CD4-positive, alpha-beta T cell treated with Interleukin-4 for 1 hour (primary cell): ENCODE measurements at regions not wholly inside any gene's neighbourhood (a gene's known extent, or its start where the extent isn't known, plus 50 kb on each side); places are given as distances from the start of the nearest gene placed in this dataset.

ENCODE experiments used
- DNase-seq, 2 donors: peaks; one replicate each; pipeline ENCODE4 v3.0.0-alpha.2; 2020 to 2022

DNA sequence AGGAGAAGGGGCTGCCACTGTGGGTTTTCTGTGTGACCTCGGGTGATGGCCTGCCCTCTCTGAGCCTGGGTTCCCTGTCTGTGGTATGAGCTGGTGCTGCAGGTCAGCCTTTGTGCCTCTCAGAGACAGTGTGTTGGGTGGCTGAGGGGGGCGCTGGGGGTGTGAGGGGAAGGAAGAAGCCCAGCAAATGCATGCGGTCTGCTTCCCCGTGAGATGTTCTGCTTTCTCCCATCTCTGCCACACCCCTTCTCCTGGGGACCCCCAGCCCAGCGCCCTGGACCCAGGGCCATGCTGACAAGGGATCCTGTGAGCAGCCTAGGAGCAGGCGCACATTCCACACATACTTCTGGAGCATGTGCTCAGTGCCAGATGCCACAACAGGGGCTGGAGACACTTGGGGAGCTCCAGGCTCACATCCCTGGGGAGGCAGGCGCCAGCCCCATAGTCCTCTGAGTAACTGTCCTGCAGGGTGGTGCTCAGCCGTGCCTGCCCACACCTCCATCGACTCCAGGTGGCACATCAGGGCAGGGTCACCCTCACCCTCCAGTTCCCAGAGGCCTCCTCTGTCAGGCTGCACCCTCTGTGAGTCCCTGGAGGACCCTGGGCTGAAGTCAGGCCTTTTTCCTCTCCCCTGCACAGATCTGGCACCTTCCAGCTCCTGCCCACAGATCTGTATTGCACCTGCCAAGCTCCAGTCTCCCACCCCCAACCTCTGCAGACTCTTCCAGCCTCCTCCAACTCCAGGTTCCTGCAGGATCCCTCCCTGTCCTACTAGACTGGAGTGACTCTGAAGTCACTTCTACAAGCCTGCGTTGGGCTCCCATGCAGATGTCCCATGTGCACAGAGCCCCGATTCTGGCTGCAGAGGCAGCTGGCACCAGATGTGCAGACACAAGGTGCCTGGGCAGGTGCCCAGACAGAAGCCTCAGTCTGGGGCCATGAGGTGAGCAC lies 205.6 kb downstream of the KIF26A start:
- DNase-seq, result peak in 1 of 2 donors; percentile 8

DNA sequence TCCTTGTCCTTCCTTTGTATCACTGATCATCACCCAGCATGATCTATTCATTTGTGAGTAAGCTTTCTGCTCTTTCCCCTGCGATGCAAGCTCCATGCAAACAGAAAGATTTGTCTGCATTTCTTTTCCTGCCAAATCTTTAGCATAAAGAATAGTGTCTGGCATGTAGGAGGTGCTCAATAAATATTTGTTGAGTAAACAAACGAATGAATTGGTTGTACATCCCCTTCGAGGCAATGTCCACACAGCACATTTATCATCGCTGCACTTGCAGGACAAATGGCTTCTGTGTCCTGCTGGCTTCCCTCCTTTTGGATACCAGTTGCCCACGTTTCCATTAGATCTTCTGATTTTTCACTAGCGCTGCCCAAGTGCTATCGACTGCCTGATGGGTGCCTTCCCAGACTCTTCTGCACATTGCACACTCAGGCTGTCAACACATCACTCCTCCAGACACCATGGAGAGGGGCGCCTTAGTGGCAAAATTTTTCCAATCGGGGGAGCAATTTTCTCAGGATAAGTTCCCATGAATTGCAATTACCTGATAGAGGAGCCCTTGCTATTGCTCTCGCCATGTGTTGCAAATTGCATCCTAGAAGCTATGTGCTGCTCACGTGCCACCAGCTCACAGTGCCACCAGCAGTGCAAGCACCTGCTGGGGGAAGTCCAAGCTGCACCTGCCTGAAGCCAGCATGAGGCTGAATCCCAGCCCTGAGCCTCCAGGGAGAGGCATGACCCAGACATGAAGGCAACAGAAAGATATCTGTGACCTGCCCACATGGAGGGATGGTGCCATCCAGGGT lies 206.6 kb downstream of the KIF26A start:
- DNase-seq, result peak in 1 of 2 donors; percentile 7

DNA sequence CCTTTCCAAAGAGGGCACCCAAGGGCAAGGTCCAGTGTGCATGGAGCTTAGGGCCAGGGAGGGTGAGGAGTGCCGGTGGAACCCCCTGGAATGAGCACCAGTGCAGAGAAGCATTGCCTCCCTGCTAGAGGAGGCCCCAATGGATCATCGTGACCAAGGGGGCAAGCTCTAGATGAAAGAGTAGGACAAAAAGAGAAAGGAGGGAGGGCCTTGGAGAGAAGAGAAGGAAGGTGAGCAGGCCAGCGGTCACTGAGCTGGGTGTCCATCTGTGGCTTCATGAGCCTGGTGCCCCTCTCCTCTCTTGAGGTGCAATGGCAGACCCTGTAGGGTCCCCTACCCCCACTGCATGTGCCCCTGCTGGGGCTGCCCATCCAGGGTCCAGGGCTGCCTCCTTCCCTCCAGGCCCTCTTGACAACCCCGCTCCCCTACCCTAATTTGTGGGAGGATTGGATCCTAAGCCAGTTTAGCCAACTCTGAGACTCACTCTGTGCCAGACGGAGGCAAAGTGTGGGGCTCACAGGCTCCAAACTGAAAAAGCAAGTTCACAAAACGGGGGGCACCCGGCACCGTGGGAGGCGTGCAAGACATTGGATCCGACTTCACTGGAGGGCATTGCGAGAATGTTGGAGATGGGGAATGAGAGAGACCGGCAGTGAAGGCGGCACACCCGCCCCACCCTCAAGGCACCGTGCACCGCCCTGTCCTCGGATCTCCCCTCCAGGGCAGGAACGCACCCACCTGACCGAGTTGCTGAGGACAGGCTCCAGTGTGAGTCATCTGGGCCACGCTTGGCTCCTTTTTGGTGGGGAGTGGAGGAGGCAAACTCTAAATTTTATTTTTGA lies 207.5 kb downstream of the KIF26A start:
- peak in 1 of 2 donors; percentile 8 for DNase-seq

DNA sequence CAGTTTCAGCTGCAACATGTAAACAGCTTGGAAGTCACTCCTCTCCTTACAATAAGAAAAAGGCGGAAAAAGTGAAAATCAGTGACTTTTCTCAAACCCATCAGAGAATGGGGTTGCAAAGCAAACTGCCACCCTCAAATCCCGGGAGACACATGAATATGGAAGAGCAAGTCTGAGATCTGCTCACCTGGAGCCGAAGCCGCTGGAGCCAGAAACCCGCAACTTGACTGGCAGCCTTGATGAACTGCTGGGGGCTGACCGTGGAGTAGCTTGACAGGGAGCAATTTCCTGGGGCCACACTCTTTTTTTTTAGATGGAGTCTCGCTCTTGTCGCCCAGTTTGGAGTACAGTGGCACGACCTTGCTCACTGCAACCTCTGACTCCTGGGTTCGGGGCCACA lies 208.2 kb downstream of the KIF26A start:
- DNase-seq, result no peak

DNA sequence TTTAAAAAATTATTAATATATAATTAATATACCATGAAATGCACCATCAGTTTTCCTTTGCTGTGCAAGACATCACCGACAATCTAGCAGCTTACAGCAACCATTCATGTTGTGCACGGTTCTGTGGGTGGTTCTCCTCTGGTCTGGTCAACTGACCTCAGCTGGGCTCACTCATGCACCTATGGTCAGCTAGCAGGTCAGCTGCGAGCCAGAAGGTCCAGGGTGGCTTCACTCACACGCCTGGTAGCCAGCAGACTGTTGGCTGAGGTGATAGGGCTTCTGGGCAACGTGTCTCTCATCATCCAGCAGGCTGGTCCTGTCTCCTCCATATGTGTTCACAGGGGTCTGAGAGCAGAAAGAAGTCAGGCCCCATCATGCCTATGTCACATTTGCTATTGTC lies 210.4 kb downstream of the KIF26A start:
- no peak for DNase-seq

DNA sequence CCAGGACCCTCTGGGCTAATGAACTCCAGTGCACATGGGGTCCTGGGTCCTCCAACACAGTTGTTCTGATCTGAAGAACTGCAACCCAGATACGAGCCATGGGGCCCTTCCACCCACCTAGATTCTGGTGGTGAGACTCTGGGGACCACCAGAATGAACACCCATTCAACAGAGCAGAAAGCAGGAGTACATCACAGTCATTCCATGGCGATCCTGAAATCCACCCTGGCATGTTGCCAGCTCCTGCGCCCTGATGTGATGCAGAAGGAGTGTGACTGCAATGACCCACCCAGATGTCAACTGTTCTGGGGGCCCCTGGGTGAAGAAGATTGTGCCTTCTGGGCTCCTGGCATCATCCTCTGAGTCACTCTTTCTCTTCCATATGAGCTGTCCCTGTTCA lies 211.6 kb downstream of the KIF26A start:
- DNase-seq, result no peak

DNA sequence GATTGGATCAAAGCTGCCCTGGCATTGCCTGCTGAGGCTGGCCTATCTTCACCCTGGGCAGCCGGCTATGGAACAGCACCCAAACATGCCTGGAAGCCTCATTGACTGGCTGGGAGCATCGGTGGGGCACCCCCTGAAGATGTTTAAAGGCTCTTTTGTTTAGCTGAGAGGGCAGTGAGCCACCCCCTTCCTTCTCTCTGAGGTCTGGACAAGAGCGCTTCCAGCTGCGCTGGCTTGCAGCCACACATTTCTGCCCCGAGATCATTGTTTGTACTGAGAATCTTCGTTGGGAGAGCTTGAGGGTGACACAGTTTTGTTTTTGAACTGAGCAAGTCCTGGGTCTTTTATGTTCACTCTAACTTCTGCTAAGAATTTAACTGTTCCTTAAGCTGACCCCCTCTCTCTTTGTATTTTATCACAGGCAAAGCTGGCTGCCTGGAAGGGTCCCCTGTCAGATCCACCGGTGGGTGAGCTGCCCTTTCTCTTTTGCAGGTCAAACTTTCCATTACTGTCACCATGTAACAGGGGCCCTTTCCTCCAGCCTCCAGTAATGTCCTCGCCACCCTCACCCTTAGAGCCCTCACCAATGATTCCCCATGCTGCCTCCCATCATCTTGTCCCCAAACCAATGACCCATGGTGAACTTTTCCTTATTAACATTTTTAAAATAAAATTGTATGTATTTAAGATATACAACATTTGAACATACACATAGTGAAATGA lies 212.2 kb downstream of the KIF26A start:
- peak in 1 of 2 donors; percentile 7 for DNase-seq

DNA sequence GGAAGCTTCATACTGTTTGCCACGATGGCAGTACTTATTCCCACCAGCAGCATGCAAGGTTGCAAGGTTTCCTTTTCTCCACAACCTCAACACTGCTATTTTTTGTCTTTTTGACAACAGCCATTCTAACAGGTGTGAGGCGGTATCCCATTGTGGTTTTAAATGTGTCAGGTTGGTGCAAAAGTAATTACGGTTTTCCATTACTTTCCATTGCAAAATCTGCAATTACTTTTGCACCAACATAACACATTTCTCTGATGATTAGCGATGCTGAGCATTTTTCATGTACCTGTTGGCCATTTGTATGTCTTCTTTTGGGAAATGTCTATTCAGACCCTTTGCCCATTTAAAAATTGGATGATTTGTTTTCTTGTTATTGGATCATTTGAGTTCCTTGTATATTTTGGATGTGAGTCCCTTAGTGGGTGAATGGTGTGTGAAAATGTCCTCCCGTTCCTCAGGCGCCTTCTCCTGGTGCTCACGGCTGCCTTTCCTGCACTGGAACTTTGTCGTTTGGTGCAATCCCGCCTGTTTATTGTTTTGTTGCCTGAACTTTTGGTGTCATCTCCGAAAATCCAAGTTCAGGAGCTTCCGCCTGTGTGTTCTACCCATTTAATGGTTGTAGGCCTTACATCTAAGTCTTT lies 213.6 kb downstream of the KIF26A start:
- DNase-seq, result no peak

DNA sequence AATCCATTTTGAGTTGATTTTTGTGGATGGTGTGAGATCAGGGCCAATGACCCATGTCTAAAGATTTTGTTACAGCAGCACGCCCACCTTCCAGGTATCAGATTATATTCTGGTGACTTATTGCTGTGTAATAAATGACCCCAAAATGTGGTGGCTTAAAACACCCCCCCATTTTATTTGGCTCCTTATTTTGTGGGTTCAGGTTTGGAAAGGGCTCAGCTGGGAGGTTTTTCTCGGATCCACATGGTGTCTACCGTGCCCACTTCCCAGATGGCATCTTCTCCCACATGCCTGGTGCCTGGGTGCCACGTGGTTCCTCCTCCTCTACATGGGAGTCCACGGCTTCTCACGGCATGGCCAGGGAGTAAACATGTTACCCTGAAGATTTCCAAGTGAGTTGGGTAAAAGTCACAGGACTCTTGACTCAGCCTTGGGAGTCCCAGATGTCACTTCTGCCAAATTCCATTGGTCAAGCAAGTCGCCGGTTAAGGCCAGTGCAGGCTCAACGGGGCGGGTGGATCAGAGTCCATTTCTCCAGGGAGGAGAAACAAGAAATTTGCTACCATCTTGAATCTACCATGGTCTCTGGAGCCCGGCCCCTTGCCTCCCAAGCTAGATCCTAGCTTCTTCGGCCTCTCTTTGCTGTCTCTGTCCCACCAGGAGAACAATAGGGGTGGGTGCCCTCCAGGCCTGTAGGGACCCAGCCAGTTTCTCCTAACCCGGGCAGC lies 214.3 kb downstream of the KIF26A start:
- DNase-seq, result no peak

DNA sequence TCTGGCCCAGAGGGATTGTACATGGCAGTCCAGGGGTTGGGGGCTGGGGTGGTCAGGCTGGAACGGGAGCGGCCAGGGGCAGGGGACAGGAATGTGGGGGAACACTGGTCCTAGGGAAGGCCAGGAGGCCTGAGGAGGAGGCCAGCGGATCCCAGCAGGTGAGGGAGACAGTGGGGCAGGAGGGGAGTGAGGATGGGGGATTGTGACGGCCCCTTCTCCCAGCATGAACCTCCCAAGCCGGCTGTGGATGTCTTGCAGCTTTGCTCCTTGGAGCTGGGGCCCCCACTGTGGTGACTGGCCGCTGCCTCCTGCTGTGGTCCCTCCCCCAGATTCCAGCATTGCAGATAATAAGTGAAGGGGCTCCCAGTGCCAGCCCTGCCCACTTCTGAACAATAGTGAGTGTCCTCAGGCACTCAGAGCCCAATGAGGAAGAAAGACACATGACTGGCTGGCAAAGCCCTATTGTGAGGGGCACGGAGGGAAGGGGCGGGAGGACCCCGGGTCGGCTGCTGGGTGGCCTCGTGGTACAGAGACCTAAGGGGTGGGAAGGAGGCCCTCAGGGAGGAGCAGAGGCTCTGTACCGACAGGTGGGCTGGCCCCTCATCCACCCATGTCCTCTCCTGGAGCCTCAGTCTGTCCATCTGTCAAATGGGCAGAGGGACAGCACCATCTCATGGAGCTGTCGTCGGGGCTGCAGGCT lies 215.0 kb downstream of the KIF26A start:
- peak in 1 of 2 donors; percentile 7 for DNase-seq

DNA sequence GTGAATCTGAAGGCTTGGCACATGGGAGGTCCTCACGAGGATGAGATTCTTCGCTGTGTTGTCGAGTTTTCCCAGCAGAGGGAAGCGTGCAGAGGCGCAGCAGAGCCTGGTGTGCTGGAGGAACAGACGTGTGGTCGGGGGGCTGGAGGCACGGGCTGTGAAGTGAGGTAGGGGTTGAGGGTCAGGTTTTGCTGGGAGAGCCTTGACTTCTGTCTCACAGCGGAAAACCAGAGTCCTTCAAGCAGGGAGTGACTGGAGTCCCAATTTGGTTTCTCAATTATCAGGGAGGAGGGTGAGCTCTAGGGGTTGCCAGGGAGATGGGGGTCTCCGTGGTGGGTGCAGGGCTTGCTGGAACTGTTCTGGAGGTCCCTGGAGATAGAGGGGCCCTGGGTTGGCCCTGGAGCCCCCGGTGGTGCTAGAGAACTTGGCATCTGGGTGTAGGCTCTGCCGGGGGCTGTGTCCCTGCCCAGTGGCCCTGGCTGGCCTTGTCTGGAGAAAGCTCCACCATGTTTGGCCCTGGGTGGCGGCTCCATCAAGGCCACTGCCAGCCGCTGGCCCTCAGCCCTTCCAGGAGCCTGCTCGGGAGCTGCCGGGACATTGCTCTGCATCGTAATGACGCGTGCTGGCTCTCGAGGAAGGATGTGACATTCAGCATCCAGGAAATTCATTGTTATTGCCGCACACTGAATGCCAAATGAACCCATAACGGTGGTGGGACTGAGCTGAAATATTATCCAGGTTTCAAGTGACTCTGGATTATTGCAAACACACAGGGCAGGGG lies 215.7 kb downstream of the KIF26A start:
- DNase-seq, result peak in 1 of 2 donors; percentile 7

DNA sequence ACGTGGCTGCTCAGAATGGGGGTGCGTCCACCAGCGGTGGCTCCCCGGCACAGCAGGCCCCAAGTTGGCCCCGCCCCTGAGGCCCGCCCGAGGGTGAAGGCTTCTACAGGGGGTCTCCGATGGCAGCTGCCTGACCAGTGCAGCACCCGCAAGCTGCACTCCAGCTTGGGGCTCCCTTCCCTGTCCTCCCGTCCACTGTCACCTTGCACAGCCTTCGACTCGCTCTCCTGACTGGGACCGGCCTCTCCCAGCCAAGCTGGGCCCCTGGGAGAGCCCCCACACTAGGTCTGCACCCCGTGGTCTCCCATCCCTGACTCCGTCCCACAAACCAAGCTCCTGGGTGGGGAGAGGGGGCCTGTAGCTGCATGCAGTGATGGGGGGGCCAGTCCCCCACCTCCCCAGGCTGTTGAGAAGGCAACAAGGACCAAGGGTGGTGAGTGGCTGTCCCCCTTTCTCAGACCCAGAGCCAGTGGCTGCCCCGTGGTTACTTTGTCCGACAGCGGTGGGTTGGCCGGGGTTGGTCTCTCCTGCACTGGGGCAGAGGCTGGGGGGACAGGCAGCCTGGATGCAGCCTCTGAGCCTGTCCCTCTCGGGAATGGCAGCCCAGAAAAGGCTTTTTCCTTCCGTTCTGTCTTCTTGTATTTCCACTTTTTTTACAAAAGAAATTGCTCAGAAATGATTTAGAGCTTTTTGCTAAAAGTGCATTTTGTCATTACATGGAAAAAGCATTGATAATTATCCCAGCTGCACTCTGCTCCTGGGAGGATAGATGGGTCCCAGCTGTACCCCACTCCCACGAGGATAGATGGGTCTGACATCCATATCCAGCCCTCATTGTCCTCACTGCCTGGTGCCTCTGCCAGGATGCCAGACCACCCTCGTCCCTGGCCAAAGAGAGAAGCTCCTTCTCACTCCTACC lies 217.0 kb downstream of the KIF26A start:
- DNase-seq, result peak in 1 of 2 donors; percentile 6

DNA sequence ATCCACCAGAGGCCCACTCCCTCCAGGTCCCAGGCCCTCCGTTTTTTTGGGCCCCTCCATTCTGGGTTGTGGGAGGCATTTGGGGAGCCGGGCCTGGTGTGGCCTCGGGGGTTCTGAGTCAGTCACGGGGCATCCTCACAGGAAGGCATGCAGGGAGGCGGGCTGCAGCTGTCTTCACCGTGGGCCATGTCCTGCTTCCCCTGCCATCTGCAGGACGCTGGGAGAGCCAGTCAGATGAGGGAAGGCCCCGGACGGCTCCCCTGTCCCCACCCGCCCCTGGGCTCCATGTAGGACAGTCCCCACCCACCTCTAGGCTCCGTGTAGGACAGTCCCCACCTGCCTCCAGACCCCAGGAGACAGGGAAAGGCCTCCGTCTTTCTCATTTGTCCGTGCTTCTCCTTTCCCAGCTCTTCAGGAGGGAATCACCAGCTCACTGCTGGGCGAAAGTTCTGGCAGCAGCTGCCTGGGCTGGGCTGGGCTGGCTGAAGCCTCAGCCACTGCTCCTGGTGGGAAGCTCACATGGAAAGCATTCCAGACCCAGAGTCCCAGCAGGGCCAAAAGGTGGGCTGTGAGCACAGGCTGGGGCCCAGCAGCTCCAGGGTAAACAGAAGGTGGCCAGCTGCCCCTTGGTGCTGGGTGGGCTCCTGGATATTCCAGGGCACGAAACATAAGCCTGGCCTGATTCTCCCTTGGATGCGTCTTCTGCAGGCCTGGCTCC lies 217.8 kb downstream of the KIF26A start:
- peak in 1 of 2 donors; percentile 2 for DNase-seq

DNA sequence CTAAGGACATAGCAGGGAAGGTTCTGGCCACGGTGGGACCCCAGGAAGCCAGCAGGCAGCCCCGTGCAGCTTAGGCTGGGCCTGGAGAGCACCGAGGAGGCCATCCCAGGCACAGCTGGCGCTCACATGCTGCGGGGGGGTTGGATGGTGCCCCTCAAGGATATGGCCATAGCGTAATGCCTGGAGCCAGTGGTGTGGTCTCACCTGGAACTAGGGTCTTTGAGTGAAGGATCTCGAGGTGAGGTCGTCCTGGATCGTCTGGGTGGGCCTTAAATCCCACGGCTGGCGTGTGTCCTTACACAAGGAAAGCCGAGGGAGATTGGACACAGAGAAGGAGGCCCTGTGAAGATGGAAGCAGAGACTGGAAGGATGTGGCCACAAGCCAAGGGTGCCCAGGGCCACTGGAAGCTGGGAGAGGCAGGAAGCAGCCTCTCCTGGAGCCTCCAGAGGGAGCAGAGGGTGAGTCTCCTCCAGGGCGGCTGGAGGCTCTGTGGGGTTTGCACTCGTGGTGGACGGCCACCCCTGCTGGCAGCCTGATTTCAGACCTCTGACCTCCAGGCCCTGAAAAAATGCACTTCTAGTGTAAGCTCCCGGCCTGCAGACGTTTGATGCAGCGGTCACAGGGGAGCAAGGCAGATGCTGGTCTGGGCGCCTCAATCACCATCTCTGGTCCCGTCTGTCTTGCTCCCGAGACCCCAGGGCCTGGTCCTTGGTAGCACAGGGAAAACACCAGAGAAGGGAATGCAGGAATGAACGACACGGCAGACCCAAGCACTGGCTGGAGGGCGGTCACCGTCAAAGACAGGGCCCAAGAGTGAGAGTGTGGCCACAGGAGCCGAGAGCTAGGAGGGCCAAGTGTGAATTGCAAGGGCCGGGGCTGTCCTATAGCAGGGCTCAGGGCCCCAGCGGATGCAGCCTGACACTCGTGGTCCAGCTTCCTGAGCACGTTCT lies 218.6 kb downstream of the KIF26A start:
- DNase-seq, result peak in 1 of 2 donors; percentile 9

DNA sequence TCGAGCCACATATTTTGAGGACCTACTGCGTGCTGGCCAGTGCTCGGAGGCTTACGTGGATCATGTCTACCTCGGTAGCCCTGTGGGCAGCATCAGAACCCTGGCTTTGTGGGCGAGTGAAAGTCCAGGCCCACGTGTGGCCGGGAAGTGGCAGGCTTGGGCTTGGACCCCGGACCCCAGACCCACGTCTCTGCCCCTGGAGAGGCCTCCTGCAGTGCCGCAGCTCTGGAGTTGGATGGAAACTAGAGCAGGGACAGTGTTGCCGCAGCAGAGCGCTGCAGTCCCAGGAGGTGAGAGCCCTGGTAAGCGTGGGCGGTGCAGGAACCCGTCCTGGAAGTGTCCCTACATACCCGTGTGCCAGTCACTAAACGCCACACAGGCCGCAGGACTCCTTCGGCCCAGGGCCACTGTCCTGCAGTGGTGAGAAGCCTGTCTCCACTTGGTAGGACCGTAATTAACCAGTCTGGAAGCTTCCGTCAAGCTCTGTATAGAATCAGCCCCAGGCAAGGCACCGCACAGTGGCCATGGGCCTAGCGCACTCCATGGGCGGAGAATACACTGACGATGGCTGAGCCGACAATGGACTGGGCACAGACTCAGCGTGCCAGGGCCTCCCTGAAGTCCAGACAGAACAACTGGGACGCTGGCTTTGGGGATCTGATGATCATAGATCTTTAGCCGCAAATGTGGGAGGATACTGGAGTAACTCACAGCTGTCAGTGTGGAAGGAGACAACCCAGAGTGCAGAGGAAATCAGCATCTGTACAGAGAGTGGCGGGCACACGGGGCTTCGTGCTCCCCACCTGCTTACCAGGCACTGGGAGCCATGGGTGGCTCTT lies 219.5 kb downstream of the KIF26A start:
- peak in 1 of 2 donors; percentile 9 for DNase-seq
